A549 (cell line): ENCODE measurements at regions not wholly inside any gene's neighbourhood (a gene's known extent, or its start where the extent isn't known, plus 50 kb on each side); places are given as distances from the start of the nearest gene placed in this dataset.

ENCODE experiments used
- ATAC-seq, 2 experiments: fragments of 200-7000 bp in 1 of 2; fragments of >200 bp in 1 of 2; cut with Nextera tagmentation in 1 of 2; cut with Tn5 transposase in 1 of 2; 3 replicates each; pipeline versions ENCODE4 v1.8.0 to v1.9.1; 2018 to 2020; ENCODE audit warnings: mild to moderate bottlenecking in 1 of 2, moderate library complexity in 1 of 2
- CTCF ChIA-PET: fragments of 300-600 bp; sonication (Branson Sonifier 250); formaldehyde crosslinking; extraction: SDS; loops from one replicate; lab custom pipeline; 2021; ENCODE audit warnings: antibody characterized with exemption, inconsistent platforms; lab: Yijun Ruan, JAX
- POLR2A ChIA-PET: fragments of 350-600 bp; formaldehyde crosslinking; extraction: SDS; loops from one replicate; lab custom pipeline; 2021; ENCODE audit warnings: antibody characterized with exemption, inconsistent platforms; lab: Yijun Ruan, JAX
- DNase-seq, 2 experiments: peaks; one replicate each; pipeline versions ENCODE4 v3.0.0 to v3.0.0-alpha.2; 2011 to 2016; ENCODE audit warnings: low read depth in 1 of 2, low spot score in 1 of 2
- FAIRE-seq: peaks from 2 replicates; lab custom pipeline; 2011; peaks lifted over from hg19 to GRCh38; lab: Jason Lieb, UNC
- H3K27ac ChIP-seq, 2 experiments: fragments of >200 bp; sonication (Bioruptor Twin); formaldehyde crosslinking; 3 replicates each; pipeline ENCODE4 v1.5.1; 2016 to 2017
- H3K4me1 ChIP-seq: fragments of >200 bp; sonication (Bioruptor Twin); formaldehyde crosslinking; 3 replicates; pipeline ENCODE4 v1.6.1; 2016
- H3K4me2 ChIP-seq: fragments of >200 bp; sonication (Bioruptor Twin); formaldehyde crosslinking; 3 replicates; pipeline ENCODE4 v1.6.1; 2016
- H3K4me3 ChIP-seq: fragments of >200 bp; sonication (Bioruptor Twin); formaldehyde crosslinking; 3 replicates; pipeline ENCODE4 v1.5.1; 2016
- H3K9me3 ChIP-seq: fragments of >200 bp; sonication (Bioruptor Twin); formaldehyde crosslinking; 3 replicates; pipeline ENCODE4 v1.6.1; 2016
- ATOH8 ChIP-seq: fragments of 250-450 bp; sonication (Bioruptor Pico); IDR thresholded peaks from 2 replicates; pipeline ENCODE4 v1.5.0; 2020; ENCODE audit warnings: low read depth, mild to moderate bottlenecking, moderate library complexity
- BCL3 ChIP-seq: fragments of >200 bp; sonication (Bioruptor Twin); formaldehyde crosslinking; IDR thresholded peaks from 3 replicates; pipeline ENCODE4 v1.6.1; 2016
- BHLHE40 ChIP-seq: IDR thresholded peaks from 2 replicates; pipeline ENCODE4 v1.6.1; 2012; ENCODE audit warnings: low read depth, low read length, inconsistent platforms
- CBX2 ChIP-seq: fragments of 200-600 bp; sonication (generic); IDR thresholded peaks from 2 replicates; pipeline ENCODE4 v1.6.1; 2016; ENCODE audit warnings: low read depth, mild to moderate bottlenecking, borderline replicate concordance
- GATA3 ChIP-seq: IDR thresholded peaks from 2 replicates; pipeline ENCODE4 v1.6.1; 2012; ENCODE audit warnings: borderline replicate concordance
- HEYL ChIP-seq: fragments of 250-450 bp; sonication (Bioruptor Pico); IDR thresholded peaks from 2 replicates; pipeline ENCODE4 v1.8.0; 2021; ENCODE audit warnings: mild to moderate bottlenecking, moderate library complexity
- KDM1A ChIP-seq: fragments of 200-600 bp; sonication (generic); IDR thresholded peaks from 2 replicates; pipeline ENCODE4 v1.6.1; 2016; ENCODE audit warnings: low read depth, mild to moderate bottlenecking
- KDM5A ChIP-seq: fragments of 200-600 bp; sonication (generic); IDR thresholded peaks from 2 replicates; pipeline ENCODE4 v1.6.1; 2016; ENCODE audit warnings: antibody characterized with exemption, mild to moderate bottlenecking
- MAX ChIP-seq: IDR thresholded peaks from 2 replicates; pipeline ENCODE4 v1.6.1; 2012
- RAD21 ChIP-seq, 2 experiments: fragments of >200 bp in 1 of 2; sonication (Bioruptor Twin) in 1 of 2; formaldehyde crosslinking in 1 of 2; IDR thresholded peaks in 1 of 2; conservative IDR thresholded peaks in 1 of 2; 2 replicates in 1 of 2; 3 replicates in 1 of 2; pipeline ENCODE4 v1.6.1; 2012 to 2018; ENCODE audit warnings: inconsistent platforms in 1 of 2
- REST ChIP-seq: fragments of 200-600 bp; sonication (generic); IDR thresholded peaks from 2 replicates; pipeline ENCODE4 v1.6.1; 2016; ENCODE audit warnings: antibody characterized with exemption, mild to moderate bottlenecking, moderate library complexity
- RFX5 ChIP-seq: fragments of 450-650 bp; IDR thresholded peaks from 2 replicates; pipeline ENCODE4 v1.7.1; 2014; ENCODE audit warnings: antibody characterized with exemption, mild to moderate bottlenecking, moderate library complexity
- USF2 ChIP-seq: fragments of 450-650 bp; IDR thresholded peaks from 2 replicates; pipeline ENCODE4 v1.6.1; 2014; ENCODE audit warnings: antibody characterized with exemption
- WGBS: methylation state at CpG from one replicate; pipeline ENCODE4 v1.1.6; 2017; ENCODE audit errors: missing lambda C conversion rate; 5-methylcytosine and 5-hydroxymethylcytosine counted together

GRCh38 chr2:62654876-62655359 lies 50.6 kb upstream of the EHBP1 start:
- no peak overlapping the region for H3K4me3 ChIP-seq
- CTCF ChIA-PET = interaction anchor here (1.2 to 1.5 kb wide), 4 partner anchors 8 to 198 kb away, joined by 3 to 7 read pairs (median 4); no protein-coding TSS in a partner anchor
- peak overlapping the region; percentile 67 for H3K4me2 ChIP-seq
- ATAC-seq (peak in 1 of 2 experiments; percentile 10; a peak in 1 of 6 replicates), FAIRE-seq (no peak), DNase-seq (no peak)
- H3K9me3 ChIP-seq = peaks cover 14% of the 10 kb centered on the region
- H3K4me1 ChIP-seq = peaks cover 28% of the 10 kb centered on the region
- peak overlapping the region; percentile 74 to 83 for H3K27ac ChIP-seq
- TF ChIP-seq USF2 (no peak), MAX (no peak), KDM1A (no peak), BCL3 (no peak), KDM5A (no peak), RFX5 (no peak), CBX2 (no peak), REST (no peak), GATA3 (no peak), ATOH8 (CRISPR knock-in tag) (no peak), RAD21 (conservative IDR thresholded peaks at IDR 0.05 in 1 of 2, IDR thresholded peaks at IDR 0.05 in 1 of 2) (no peak), HEYL (CRISPR knock-in tag) (no peak)
- TF ChIP-seq, all 56 proteins: peak for 0
- 72% methylated on average over 3 of the region's 3 CpGs for WGBS
- POLR2A ChIA-PET = interaction anchor here (0.7 to 1.8 kb wide), 4 partner anchors 48 to 149 kb away, joined by 3 to 9 read pairs (median 4); partner anchors contain the start of genes EHBP1 and TMEM17

GRCh38 chr2:62654423-62654791 lies 51.1 kb upstream of the EHBP1 start:
- H3K9me3 ChIP-seq = peaks cover 14% of the 10 kb centered on the region
- peaks cover 24% of the 10 kb centered on the region for H3K4me1 ChIP-seq
- 34% methylated on average over 3 of the region's 3 CpGs for WGBS
- ChIA-PET CTCF (interaction anchor here (0.9 to 1.4 kb wide), 4 partner anchors 9 to 198 kb away, joined by 3 to 7 read pairs (median 4); no protein-coding TSS in a partner anchor), POLR2A (interaction anchor here (0.7 to 1.8 kb wide), 4 partner anchors 49 to 149 kb away, joined by 3 to 9 read pairs (median 4); partner anchors contain the start of genes EHBP1 and TMEM17)
- H3K27ac ChIP-seq = peak overlapping the region; percentile 74 to 83
- ATAC-seq (peak; percentile 92 to 97), DNase-seq (peak in 1 of 2 experiments; percentile 79), FAIRE-seq (peak; percentile 28)
- H3K4me2 ChIP-seq = peak overlapping the region; percentile 67
- no peak overlapping the region for H3K4me3 ChIP-seq
- TF ChIP-seq BHLHE40 (no peak), MAX (0 out of 2 replicates have a peak, but pooled peaks have one; percentile 11)
